Activated naive CD4-positive, alpha-beta T cell treated with anti-CD3 and anti-CD28 coated beads, Interleukin-2, amount 50 U/mL, for 24 hours (primary cell): ENCODE measurements at regions not wholly inside any gene's neighbourhood (a gene's known extent, or its start where the extent isn't known, plus 50 kb on each side); places are given as distances from the start of the nearest gene placed in this dataset.

Experiments used
- H3K27ac Mint-ChIP-seq: one replicate; pipeline ENCODE4 v1.8.0; 2021; ENCODE audit warnings: mild to moderate bottlenecking, mixed read lengths
- H3K27me3 Mint-ChIP-seq: one replicate; pipeline ENCODE4 v1.8.0; 2021; ENCODE audit warnings: mixed read lengths
- H3K36me3 Mint-ChIP-seq: one replicate; pipeline ENCODE4 v1.8.0; 2021; ENCODE audit warnings: mixed read lengths
- H3K4me1 Mint-ChIP-seq: one replicate; pipeline ENCODE4 v1.8.0; 2021; ENCODE audit warnings: mixed read lengths
- H3K4me3 Mint-ChIP-seq: one replicate; pipeline ENCODE4 v1.8.0; 2021; ENCODE audit warnings: mild to moderate bottlenecking, mixed read lengths
- H3K9me3 Mint-ChIP-seq: one replicate; pipeline ENCODE4 v1.8.0; 2021; ENCODE audit warnings: mixed read lengths

DNA sequence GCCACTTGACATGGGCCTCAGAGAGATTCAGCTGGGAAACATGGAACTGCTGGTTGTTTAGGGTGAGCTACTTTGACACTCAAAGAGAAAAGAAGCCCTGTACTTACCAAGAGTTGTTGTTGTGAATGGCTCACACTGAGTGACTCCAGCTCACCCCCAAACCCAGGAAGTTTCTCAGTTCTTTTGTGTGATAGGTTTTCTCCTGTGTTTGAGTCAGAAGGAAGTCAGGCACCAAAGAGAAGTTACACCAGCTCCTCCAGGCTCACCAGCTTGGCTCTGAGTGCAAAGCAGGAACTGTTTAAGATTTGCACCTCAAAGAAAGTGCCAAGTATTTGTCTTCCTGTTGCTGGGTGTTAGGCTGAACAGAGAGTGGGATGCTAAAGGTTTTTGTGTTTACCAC is 111.2 kb upstream of the PROX1 start:
- H3K27ac Mint-ChIP-seq: no peak overlapping the region
- no peaks in the 10 kb centered on the region for H3K36me3 Mint-ChIP-seq
- H3K27me3 Mint-ChIP-seq: no peaks in the 10 kb centered on the region
- H3K4me3 Mint-ChIP-seq: no peak overlapping the region
- H3K4me1 Mint-ChIP-seq: peaks cover 29% of the 10 kb centered on the region
- H3K9me3 Mint-ChIP-seq: no peaks in the 10 kb centered on the region

DNA sequence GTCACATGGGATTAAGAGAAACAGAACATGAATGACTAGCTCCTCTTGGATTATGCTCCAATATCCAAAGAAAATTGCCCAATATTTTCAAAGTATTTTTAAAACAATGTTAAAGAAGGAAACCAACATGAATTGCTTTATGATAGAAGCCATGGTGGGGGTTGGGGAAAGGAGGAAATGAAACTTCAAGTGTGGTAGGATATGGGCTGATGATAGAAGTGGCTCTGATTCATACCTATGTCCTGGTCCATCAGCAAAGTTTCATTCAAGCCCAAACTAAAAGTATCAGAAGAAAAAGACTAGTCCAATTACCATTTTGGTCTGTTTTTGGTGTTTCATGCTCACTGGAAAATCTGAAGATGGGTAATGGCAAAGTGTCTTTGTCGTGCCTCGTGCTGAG is 104.2 kb upstream of the PROX1 start:
- H3K27ac Mint-ChIP-seq: no peak overlapping the region
- no peaks in the 10 kb centered on the region for H3K27me3 Mint-ChIP-seq
- peaks cover 15% of the 10 kb centered on the region for H3K4me1 Mint-ChIP-seq
- H3K36me3 Mint-ChIP-seq: no peaks in the 10 kb centered on the region
- H3K4me3 Mint-ChIP-seq: no peak overlapping the region
- no peaks in the 10 kb centered on the region for H3K9me3 Mint-ChIP-seq

DNA sequence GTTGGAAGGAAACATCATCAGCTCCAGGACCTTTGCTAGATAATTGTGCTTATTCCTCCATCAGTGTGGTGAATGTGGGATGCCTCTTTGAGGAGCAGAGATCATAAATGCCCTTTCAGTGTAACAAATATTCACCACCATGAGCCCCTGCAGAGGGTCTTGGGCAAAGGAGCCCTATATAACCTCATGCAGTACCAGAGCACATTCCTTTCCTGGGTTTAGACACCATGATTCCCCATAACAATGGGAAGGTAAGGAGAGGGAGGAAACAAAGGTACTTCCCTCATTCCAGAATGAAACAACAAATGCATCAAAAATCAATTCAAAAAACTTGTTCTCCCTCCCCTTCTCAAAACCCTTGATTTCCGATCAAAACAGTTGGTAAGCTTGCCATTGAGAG is 103.4 kb upstream of the PROX1 start:
- Mint-ChIP-seq H3K36me3 (no peaks in the 10 kb centered on the region), H3K9me3 (no peaks in the 10 kb centered on the region), H3K27ac (no peak overlapping the region), H3K4me3 (no peak overlapping the region), H3K27me3 (no peaks in the 10 kb centered on the region), H3K4me1 (peaks cover 15% of the 10 kb centered on the region)

DNA sequence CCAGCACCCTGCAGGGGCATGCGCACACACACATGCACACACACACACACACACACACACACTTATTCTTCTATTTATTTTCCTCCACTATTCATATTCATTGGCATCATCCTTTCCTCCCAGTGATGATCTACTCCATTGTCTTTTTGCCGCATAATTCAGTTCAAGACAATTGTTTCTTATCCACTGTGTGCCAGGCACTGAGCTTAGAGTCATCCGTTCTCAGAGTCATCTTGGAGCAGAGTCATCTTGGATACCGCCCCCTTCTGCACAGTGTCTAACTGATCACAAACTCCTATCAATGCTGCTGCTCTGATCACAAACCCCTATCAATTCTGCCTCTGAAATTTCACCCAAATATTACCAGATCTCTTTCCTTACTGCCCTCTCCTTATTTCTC is 102.8 kb upstream of the PROX1 start:
- H3K36me3 Mint-ChIP-seq: no peaks in the 10 kb centered on the region
- H3K4me3 Mint-ChIP-seq: no peak overlapping the region
- no peaks in the 10 kb centered on the region for H3K9me3 Mint-ChIP-seq
- H3K27ac Mint-ChIP-seq: no peak overlapping the region
- no peaks in the 10 kb centered on the region for H3K27me3 Mint-ChIP-seq
- H3K4me1 Mint-ChIP-seq: peaks cover 15% of the 10 kb centered on the region

DNA sequence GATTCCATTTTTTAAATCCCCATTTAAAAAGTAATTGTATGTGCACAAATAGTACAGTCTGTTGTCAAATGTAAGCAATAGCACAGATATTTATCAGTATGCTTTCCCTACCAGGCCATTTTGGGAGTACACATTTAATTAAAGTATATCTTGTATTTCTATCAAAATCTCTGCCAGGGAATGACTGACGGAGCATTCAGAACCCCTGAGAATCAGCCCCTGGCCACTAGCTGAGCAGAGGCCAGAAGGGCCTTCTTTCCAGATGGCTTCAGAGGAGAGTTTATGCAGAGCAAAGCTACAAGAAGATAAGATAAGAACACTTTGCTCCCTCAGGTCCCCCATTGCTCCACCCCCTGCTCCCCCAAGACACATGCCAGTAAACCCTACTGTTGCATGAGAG is 99.9 kb upstream of the PROX1 start:
- H3K4me1 Mint-ChIP-seq: peaks cover 19% of the 10 kb centered on the region
- H3K9me3 Mint-ChIP-seq: no peaks in the 10 kb centered on the region
- H3K4me3 Mint-ChIP-seq: no peak overlapping the region
- no peaks in the 10 kb centered on the region for H3K36me3 Mint-ChIP-seq
- H3K27me3 Mint-ChIP-seq: no peaks in the 10 kb centered on the region
- no peak overlapping the region for H3K27ac Mint-ChIP-seq

DNA sequence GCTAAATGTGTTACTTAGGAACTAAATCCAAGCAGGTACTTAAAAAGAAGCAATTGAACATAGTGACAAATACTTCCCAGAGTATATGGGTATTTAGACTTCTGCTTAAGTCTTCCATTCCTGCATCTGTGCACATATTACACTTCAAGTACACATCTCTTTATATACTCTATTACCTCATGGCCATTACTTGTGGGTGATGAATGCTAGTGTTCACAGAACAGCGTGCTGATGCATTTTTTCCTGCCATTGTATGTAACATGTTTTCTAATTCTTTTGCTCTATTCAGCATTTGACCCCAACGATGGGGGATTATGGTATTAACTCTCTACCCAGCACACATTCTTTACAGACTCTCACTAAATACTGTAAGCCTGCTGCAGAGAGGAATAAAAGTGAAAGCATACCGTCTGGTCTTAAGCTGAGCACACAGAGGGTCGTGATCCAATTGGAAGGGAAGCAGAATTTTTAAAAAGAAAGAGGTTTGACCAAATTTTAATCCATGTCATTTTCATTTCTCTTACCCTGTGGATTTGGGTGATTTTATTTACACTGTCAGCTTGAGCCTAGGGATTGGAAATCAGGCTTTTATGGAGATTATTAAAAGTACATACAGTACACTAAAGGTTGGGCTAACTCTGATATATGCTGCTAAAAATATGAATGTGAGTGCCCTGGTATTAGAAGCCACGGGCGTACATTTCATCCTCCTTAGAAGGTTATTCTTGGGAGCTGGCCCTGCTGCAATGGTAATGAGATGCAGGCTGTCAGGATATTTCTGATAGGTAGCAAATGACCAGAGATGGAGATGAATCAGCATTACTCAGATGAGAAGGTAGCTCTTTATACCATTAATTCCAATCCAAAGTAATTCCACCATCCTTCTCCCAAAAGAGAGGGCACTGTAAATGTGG is 95.5 kb upstream of the PROX1 start:
- Mint-ChIP-seq H3K4me1 (peaks cover 4% of the 10 kb centered on the region), H3K27me3 (no peaks in the 10 kb centered on the region), H3K9me3 (no peaks in the 10 kb centered on the region), H3K27ac (no peak overlapping the region), H3K4me3 (no peak overlapping the region), H3K36me3 (peaks cover 2% of the 10 kb centered on the region)

DNA sequence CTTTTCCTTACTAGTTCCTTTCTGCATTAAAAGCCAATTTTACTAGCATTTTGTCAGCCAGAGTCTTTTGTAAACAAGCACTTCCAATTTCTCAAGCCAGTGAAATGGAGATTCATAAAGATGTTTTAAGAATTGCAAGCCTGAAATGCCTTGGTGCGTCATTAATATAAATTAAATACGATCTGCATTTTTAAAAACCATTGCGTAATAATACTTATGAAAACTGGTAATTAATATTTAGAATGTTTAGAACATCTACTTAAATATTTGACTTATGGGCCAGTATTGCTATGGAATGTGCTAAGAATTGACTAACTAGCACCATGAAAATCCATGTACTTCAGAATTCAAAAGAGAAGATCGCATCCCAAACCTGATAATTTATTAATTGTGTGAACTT is 89.1 kb upstream of the PROX1 start:
- peaks cover 3% of the 10 kb centered on the region for H3K4me1 Mint-ChIP-seq
- H3K27ac Mint-ChIP-seq: no peak overlapping the region
- H3K4me3 Mint-ChIP-seq: no peak overlapping the region
- H3K9me3 Mint-ChIP-seq: no peaks in the 10 kb centered on the region
- no peaks in the 10 kb centered on the region for H3K27me3 Mint-ChIP-seq
- H3K36me3 Mint-ChIP-seq: peaks cover 2% of the 10 kb centered on the region

DNA sequence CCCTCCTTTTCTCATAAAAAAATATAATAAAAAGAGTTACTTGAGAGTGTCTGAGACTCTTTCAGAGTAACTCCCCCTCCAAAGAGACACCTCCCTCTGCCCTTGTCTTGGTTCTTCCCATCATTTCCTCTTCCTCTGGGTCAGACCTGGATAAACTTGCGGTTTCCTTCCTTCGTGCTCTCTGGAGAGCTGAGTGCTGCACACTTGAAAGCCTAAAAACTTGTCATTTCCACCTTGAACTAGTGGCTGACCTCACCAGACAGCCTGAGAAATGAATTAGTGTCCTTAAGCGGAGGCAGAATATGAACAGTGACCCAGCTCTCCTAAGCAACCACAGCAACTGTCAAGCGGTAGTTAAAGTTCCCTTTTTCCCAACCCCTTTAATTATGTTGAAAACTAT is 88.4 kb upstream of the PROX1 start:
- Mint-ChIP-seq H3K4me1 (peaks cover 3% of the 10 kb centered on the region), H3K4me3 (no peak overlapping the region), H3K27me3 (no peaks in the 10 kb centered on the region), H3K9me3 (no peaks in the 10 kb centered on the region), H3K36me3 (peaks cover 2% of the 10 kb centered on the region), H3K27ac (no peak overlapping the region)

DNA sequence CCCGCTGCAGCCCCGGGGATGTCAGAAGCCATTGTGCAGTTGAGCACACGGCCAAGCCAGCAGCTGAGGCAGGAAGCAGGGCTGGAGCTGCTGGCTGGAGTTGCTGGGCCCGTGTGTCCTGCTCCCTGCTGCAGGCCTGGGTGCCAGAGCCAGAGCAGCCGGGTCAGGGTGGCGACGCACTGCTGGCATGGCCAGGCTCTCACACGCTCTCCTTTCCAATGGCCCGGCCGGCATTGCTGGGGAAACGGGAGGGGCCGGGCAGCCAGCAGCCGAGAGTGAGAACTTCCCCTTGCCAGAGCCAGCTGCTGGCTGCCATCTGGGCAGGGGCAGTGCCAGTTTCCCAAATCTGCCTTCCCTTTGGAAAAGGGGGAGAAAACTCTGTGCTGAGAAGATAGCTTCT is 82.4 kb upstream of the PROX1 start:
- Mint-ChIP-seq H3K27me3 (no peaks in the 10 kb centered on the region), H3K9me3 (no peaks in the 10 kb centered on the region), H3K4me3 (no peak overlapping the region), H3K27ac (no peak overlapping the region), H3K4me1 (no peaks in the 10 kb centered on the region), H3K36me3 (no peaks in the 10 kb centered on the region)

DNA sequence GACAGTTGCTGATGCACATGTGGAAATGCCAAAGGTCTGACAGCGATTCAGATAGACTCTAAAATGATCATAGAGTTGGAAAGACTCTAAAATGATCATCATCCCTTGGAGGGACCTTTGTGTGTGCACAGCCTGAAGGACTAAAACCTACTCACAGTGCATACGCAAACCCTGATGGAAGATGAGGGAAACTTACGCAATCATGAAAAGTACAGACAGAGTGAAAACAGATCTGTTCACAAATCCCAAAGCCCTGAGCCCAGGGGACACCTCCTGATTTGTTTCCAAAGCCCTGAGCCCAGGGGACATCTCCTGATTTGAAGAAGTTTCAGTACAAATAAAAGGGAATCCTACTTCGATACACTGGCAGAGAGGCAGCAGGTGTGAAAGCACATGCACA is 79.3 kb upstream of the PROX1 start:
- Mint-ChIP-seq H3K36me3 (no peaks in the 10 kb centered on the region), H3K9me3 (no peaks in the 10 kb centered on the region), H3K27ac (no peak overlapping the region), H3K4me1 (no peaks in the 10 kb centered on the region), H3K4me3 (no peak overlapping the region), H3K27me3 (no peaks in the 10 kb centered on the region)

DNA sequence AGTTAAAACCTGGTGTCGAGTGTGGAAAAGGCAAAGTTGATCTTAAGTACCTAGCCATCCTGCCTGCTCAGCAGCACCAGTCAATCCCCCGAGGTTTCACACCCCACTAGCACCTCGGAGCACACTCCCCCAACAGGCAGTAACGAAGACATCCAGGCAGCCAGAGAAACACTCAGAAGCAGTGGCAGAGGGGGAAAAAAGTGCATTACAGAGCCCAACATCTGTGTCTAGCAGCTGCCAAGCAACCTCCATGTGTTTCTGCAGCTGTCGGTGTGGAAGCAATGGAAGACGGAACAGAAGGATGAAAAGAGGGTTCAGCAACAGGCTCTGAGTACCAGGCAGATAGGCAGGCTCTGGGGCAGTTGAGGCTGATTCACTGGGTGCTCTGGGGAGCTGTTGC is 73.4 kb upstream of the PROX1 start:
- Mint-ChIP-seq H3K27ac (no peak overlapping the region), H3K4me1 (peaks cover 6% of the 10 kb centered on the region), H3K36me3 (no peaks in the 10 kb centered on the region), H3K27me3 (no peaks in the 10 kb centered on the region), H3K4me3 (no peak overlapping the region), H3K9me3 (no peaks in the 10 kb centered on the region)

DNA sequence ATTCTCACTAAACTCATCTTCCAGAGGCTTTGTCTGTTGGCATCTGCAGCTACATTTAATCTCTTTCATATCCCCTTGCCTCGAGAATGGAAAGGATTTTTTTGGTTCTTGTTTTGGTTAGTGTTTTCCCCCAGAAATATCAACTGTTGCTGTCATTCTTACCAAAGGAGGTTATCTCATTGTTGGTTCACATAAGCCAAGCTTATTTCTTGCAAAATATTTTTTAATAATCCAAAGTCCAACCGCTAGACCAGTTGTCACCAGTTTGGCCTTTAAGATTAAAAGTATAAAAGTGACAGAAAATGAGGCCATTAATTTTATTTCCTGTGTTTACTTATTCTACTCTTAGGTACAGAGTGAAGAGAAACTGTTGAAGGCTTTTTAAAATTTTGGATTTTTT is 66.5 kb upstream of the PROX1 start:
- H3K9me3 Mint-ChIP-seq: no peaks in the 10 kb centered on the region
- H3K27me3 Mint-ChIP-seq: peaks cover 1% of the 10 kb centered on the region

DNA sequence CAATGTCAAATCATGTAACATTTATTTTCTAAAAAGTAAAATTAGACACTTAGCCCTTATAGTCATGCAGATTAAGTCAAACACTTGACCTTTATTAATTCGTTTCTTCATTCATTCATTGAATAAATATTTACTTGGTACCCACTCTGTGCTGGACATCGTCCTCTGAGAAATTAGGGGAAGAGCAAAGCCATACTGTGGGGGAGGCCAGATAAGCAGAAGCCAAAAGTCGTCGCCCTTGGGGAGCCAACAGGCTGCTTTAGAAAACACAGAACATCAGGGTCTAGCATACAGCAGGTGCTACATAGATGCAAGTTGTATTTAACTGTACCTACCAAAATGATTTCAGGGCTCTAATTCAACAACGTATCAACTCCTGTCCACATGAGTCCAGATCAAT is 66.1 kb upstream of the PROX1 start:
- H3K27me3 Mint-ChIP-seq: peaks cover 1% of the 10 kb centered on the region
- H3K9me3 Mint-ChIP-seq: no peaks in the 10 kb centered on the region
- H3K36me3 Mint-ChIP-seq: no peaks in the 10 kb centered on the region
- H3K27ac Mint-ChIP-seq: no peak overlapping the region
- no peaks in the 10 kb centered on the region for H3K4me1 Mint-ChIP-seq
- no peak overlapping the region for H3K4me3 Mint-ChIP-seq

More for the DNA sequence above, 66.5 kb upstream of the PROX1 start:
- Mint-ChIP-seq H3K4me1 (no peaks in the 10 kb centered on the region), H3K36me3 (no peaks in the 10 kb centered on the region), H3K4me3 (no peak overlapping the region), H3K27ac (no peak overlapping the region)

DNA sequence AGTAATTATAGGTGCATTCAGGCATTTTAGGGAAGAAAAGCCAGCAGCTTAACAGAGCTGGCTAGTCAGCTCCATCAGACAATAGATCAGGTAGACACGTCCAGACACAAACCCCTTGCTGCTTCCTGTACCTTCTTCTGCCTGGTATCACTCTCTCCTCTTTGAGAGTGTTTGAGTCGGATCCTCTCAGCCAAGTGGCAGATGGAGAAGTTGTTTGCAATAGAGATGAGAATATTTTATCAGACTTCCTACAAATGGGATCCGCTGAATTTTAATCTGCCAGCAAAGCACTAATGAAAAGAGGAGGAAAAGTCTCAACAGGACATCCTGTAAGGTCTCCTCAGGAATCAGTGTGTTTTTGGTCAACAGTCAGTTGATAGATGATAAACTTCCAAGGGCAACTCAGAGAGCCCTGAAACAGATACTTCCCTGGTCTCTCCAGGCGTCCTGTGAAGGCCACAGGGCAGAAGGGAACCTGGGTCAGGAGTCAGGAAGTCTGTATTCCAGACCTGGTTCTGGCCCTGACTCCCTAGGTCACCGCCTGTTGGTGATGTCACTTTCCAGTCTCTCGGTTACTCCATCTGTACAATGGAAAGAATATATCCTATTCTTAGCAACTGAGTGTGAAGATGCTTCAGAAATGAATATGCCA is 62.1 kb upstream of the PROX1 start:
- Mint-ChIP-seq H3K27ac (no peak overlapping the region), H3K4me3 (no peak overlapping the region), H3K4me1 (no peaks in the 10 kb centered on the region), H3K9me3 (no peaks in the 10 kb centered on the region), H3K27me3 (peaks cover 1% of the 10 kb centered on the region), H3K36me3 (no peaks in the 10 kb centered on the region)

DNA sequence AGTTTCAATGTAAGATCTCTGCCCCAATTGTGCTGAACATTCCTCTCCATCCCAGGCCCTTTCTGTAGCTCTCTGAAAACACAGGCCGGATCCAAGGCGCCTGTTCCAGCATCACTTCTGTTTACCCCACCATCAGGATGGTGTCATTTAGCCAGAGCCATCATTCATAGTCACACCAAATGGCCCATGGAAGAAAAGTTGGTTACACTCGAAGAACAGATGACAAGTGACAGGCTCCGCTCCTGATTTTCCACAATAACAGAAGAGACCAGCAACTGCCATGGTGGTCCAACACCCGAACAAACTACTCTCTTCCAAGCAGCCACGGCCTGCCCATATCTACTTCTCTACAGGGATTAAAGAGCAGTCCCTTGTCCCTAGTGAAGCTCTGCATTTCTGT is 59.9 kb upstream of the PROX1 start:
- H3K4me1 Mint-ChIP-seq: no peaks in the 10 kb centered on the region
- H3K9me3 Mint-ChIP-seq: no peaks in the 10 kb centered on the region
- no peaks in the 10 kb centered on the region for H3K36me3 Mint-ChIP-seq
- H3K4me3 Mint-ChIP-seq: no peak overlapping the region
- peaks cover 1% of the 10 kb centered on the region for H3K27me3 Mint-ChIP-seq
- no peak overlapping the region for H3K27ac Mint-ChIP-seq

DNA sequence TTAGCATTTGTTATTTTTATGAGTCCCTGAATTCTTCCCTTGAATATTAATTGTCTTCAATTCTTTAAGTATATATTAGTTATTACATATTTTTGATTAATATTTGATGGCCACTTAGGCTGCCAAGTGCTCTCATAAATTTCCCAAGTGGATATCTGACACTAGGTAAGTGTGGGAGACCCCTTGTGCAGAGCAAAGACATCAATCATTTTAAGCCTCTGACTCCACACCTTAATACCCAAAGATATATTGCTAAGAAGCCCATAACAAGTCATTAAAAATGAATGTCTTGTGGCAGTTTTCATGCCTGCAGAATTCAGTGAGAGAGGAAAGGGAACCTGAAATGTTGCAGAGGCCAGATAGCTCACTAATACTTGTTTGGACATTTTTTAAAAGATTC is 58.4 kb upstream of the PROX1 start:
- peaks cover 1% of the 10 kb centered on the region for H3K27me3 Mint-ChIP-seq
- no peaks in the 10 kb centered on the region for H3K9me3 Mint-ChIP-seq
- H3K36me3 Mint-ChIP-seq: no peaks in the 10 kb centered on the region
- no peaks in the 10 kb centered on the region for H3K4me1 Mint-ChIP-seq
- no peak overlapping the region for H3K27ac Mint-ChIP-seq
- H3K4me3 Mint-ChIP-seq: no peak overlapping the region
